HepG2 (cell line): ENCODE measurements at regions not wholly inside any gene's neighbourhood (a gene's known extent, or its start where the extent isn't known, plus 50 kb on each side); places are given as distances from the start of the nearest gene placed in this dataset.

Experiments
- ATAC-seq: fragments of 200-7000 bp; cut with Tn5 transposase; 3 replicates; pipeline ENCODE4 v1.9.1; 2020; ENCODE audit warnings: mild to moderate bottlenecking, moderate library complexity
- BruUV-seq: library from RNA; stranded (reverse); fragments of 400-500 nt; replicated peaks from 2 replicates; lab custom pipeline; 2021; lab: Mats Ljungman, UMichigan
- CTCF ChIA-PET: fragments of 300-600 bp; formaldehyde crosslinking; extraction: SDS; loops from one replicate; lab custom pipeline; 2021; ENCODE audit warnings: low total read pairs, inconsistent platforms, low intra/inter-chr PET ratio; lab: Yijun Ruan, JAX
- POLR2A ChIA-PET: fragments of 350-600 bp; sonication (Branson Sonifier 250); formaldehyde crosslinking; loops from one replicate; lab custom pipeline; 2020; ENCODE audit warnings: antibody characterized with exemption, inconsistent platforms; lab: Yijun Ruan, JAX
- DNase-seq: peaks from one replicate; pipeline ENCODE4 v3.0.0-alpha.2; 2015; ENCODE audit warnings: low spot score
- FAIRE-seq: peaks from 3 replicates; lab custom pipeline; 2011; peaks lifted over from hg19 to GRCh38; lab: Jason Lieb, UNC
- H2AFZ ChIP-seq: one replicate; pipeline ENCODE4 v1.6.1; 2011; ENCODE audit warnings: low read length, inconsistent platforms
- H3K27ac ChIP-seq: fragments of 300-600 bp; 3 replicates; pipeline ENCODE4 v1.8.0; 2011; ENCODE audit warnings: mixed run types, mild to moderate bottlenecking, mixed read lengths, low read length, inconsistent platforms; ENCODE audit not compliant: insufficient read depth; ENCODE audit errors: extremely low read length
- H3K27me3 ChIP-seq, 2 experiments: fragments of 200-600 bp in 1 of 2; 2 replicates in 1 of 2; 3 replicates in 1 of 2; pipeline versions ENCODE4 v1.6.0 to v1.8.0; 2011; ENCODE audit warnings: low read length in 2 of 2, mild to moderate bottlenecking in 2 of 2, moderate library complexity in 2 of 2, inconsistent platforms in 1 of 2; ENCODE audit not compliant: insufficient read depth in 2 of 2, control insufficient read depth in 1 of 2
- H3K36me3 ChIP-seq, 2 experiments: fragments of 200-600 bp in 1 of 2; replicated peaks in 1 of 2; 2 replicates in 1 of 2; 3 replicates in 1 of 2; pipeline versions ENCODE4 v1.5.1 to v1.8.0; 2011; ENCODE audit warnings: low read length in 2 of 2, inconsistent platforms in 1 of 2; ENCODE audit not compliant: insufficient read depth in 2 of 2, control insufficient read depth in 1 of 2
- H3K4me1 ChIP-seq: 2 replicates; pipeline ENCODE4 v1.5.1; 2012; ENCODE audit warnings: low read length, inconsistent platforms; ENCODE audit not compliant: insufficient read depth
- H3K4me2 ChIP-seq: 2 replicates; pipeline ENCODE4 v1.6.0; 2011; ENCODE audit warnings: low read depth, low read length, inconsistent platforms
- H3K4me3 ChIP-seq, 3 experiments: fragments of 200-600 bp in 1 of 3; sonication (generic), shearing (Covaris generic) in 1 of 3; replicated peaks in 1 of 3; 2 replicates each; pipeline ENCODE4 v1.5.1; 2011 to 2016; ENCODE audit warnings: low read length in 3 of 3, inconsistent platforms in 2 of 3, low read depth in 2 of 3, mild to moderate bottlenecking in 2 of 3, control low read depth in 1 of 3, mixed read lengths in 1 of 3; ENCODE audit not compliant: insufficient read depth in 1 of 3
- H3K79me2 ChIP-seq: one replicate; pipeline ENCODE4 v1.6.1; 2011; ENCODE audit warnings: low read length, inconsistent platforms; ENCODE audit not compliant: insufficient read depth
- H3K9ac ChIP-seq: 2 replicates; pipeline ENCODE4 v1.6.0; 2011; ENCODE audit warnings: mild to moderate bottlenecking, low read depth, low read length, inconsistent platforms; ENCODE audit not compliant: insufficient read depth
- H3K9me3 ChIP-seq: 2 replicates; pipeline ENCODE4 v1.5.1; 2012; ENCODE audit warnings: mild to moderate bottlenecking, low read length
- H4K20me1 ChIP-seq: 2 replicates; pipeline ENCODE4 v1.6.0; 2011; ENCODE audit warnings: inconsistent platforms, mild to moderate bottlenecking, low read length, moderate library complexity; ENCODE audit not compliant: insufficient read depth
- ERF ChIP-seq: IDR thresholded peaks from 2 replicates; pipeline ENCODE4 v1.6.1; 2018; ENCODE audit warnings: missing biosample characterization, missing genetic modification reagents
- KMT2A ChIP-seq: sonication (generic); formaldehyde crosslinking; IDR thresholded peaks from 2 replicates; pipeline ENCODE4 v1.4.0; 2020; ENCODE audit warnings: missing genetic modification reagents
- POLR2AphosphoS5 ChIP-seq: IDR thresholded peaks from 2 replicates; pipeline ENCODE4 v1.6.1; 2012; ENCODE audit warnings: low read depth, low read length
- TBX3 ChIP-seq: fragments of 450-650 bp; IDR thresholded peaks from 2 replicates; pipeline ENCODE4 v1.6.1; 2017; ENCODE audit warnings: antibody characterized with exemption, mild to moderate bottlenecking, inconsistent platforms, borderline replicate concordance
- TCF7L2 ChIP-seq: IDR thresholded peaks from 2 replicates; pipeline ENCODE4 v1.6.1; 2011; ENCODE audit warnings: mild to moderate bottlenecking, low read depth, low read length, moderate library complexity
- ZNF552 ChIP-seq: sonication (generic); formaldehyde crosslinking; IDR thresholded peaks from 2 replicates; pipeline ENCODE4 v1.9.0; 2022; ENCODE audit warnings: missing genetic modification reagents, mild to moderate bottlenecking, borderline replicate concordance
- ZNF556 ChIP-seq: sonication (generic); formaldehyde crosslinking; IDR thresholded peaks from 2 replicates; pipeline ENCODE4 v1.4.0; 2020; ENCODE audit warnings: mild to moderate bottlenecking, missing genetic modification reagents, borderline replicate concordance
- ZNF563 ChIP-seq: sonication (generic); formaldehyde crosslinking; IDR thresholded peaks from 2 replicates; pipeline ENCODE4 v1.8.0; 2022; ENCODE audit warnings: mild to moderate bottlenecking, moderate library complexity, missing genetic modification reagents
- ZNF619 ChIP-seq: sonication (generic); formaldehyde crosslinking; IDR thresholded peaks from 2 replicates; pipeline ENCODE4 v1.4.0; 2020; ENCODE audit warnings: mild to moderate bottlenecking, missing genetic modification reagents
- ZNF7 ChIP-seq: IDR thresholded peaks from 2 replicates; pipeline ENCODE4 v1.6.1; 2016; ENCODE audit warnings: missing biosample characterization, missing genetic modification reagents
- WGBS: methylation state at CpG from one replicate; pipeline ENCODE4 v1.1.6; 2017; ENCODE audit warnings: low lambda C conversion rate; 5-methylcytosine and 5-hydroxymethylcytosine counted together
- in situ Hi-C: cut with HindIII; loops from 2 replicates; pipeline ENCODE4 v1.10.0; 2017; ENCODE audit warnings: low pct_unique_long_range_greater_than_20kb; ENCODE audit not compliant: extremely low pct_ligation_motif_present
- intact Hi-C: fragments of 100-400 bp; cut with micrococcal nuclease; formaldehyde crosslinking; loops from one replicate; pipeline ENCODE4 v1.10.0; 2022; ENCODE audit not compliant: unreplicated experiment
- TF ChIP-seq, protein P1 (sequence below): IDR thresholded peaks from 2 replicates; pipeline ENCODE4 v1.6.1; 2016; ENCODE audit warnings: missing compliant biosample characterization, missing genetic modification reagents, borderline replicate concordance
- TF ChIP-seq, protein P2 (sequence below): sonication (generic); formaldehyde crosslinking; conservative IDR thresholded peaks from 2 replicates; pipeline ENCODE4 v1.4.0; 2020; ENCODE audit warnings: missing genetic modification reagents
- TF ChIP-seq, protein P3 (sequence below): sonication (generic); formaldehyde crosslinking; IDR thresholded peaks from 2 replicates; pipeline ENCODE4 v1.5.0; 2020; ENCODE audit warnings: missing genetic modification reagents, mild to moderate bottlenecking, borderline replicate concordance
- TF ChIP-seq, protein P4 (sequence below): sonication (generic); formaldehyde crosslinking; IDR thresholded peaks from 2 replicates; pipeline ENCODE4 v1.5.1; 2020; ENCODE audit warnings: mild to moderate bottlenecking, moderate library complexity, missing genetic modification reagents
- TF ChIP-seq, protein P5 (sequence below): fragments of 450-650 bp; IDR thresholded peaks from 2 replicates; pipeline ENCODE4 v1.6.1; 2017

DNA sequence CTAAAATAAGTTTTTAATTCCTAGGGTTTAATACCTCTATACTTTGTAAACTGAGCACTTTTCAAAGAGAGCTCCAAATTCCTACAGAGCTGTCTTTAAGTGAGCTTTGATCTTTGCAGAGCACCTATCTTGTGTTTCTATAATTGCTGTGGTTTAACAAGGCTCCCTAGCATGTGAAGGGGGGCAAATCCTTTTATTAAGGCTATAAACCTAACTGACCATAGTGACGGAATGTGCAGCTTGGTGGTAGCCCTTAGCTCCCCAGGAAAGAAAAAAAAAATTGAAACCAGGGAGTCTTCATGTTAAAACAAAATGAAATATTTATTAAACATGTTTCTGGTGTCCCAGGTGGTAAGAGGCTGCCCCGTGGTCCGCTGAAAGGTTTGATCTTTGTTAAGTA is 78.6 kb upstream of the ETAA1 start (continued):
- TF ChIP-seq, protein P1, sequence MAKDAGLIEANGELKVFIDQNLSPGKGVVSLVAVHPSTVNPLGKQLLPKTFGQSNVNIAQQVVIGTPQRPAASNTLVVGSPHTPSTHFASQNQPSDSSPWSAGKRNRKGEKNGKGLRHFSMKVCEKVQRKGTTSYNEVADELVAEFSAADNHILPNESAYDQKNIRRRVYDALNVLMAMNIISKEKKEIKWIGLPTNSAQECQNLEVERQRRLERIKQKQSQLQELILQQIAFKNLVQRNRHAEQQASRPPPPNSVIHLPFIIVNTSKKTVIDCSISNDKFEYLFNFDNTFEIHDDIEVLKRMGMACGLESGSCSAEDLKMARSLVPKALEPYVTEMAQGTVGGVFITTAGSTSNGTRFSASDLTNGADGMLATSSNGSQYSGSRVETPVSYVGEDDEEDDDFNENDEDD (CRISPR knock-in tag) = no peak
- TF ChIP-seq, protein P2, sequence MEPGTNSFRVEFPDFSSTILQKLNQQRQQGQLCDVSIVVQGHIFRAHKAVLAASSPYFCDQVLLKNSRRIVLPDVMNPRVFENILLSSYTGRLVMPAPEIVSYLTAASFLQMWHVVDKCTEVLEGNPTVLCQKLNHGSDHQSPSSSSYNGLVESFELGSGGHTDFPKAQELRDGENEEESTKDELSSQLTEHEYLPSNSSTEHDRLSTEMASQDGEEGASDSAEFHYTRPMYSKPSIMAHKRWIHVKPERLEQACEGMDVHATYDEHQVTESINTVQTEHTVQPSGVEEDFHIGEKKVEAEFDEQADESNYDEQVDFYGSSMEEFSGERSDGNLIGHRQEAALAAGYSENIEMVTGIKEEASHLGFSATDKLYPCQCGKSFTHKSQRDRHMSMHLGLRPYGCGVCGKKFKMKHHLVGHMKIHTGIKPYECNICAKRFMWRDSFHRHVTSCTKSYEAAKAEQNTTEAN (CRISPR knock-in tag) = no peak
- TF ChIP-seq KMT2A (CRISPR knock-in tag) (no peak), ZNF563 (CRISPR knock-in tag) (no peak)

DNA sequence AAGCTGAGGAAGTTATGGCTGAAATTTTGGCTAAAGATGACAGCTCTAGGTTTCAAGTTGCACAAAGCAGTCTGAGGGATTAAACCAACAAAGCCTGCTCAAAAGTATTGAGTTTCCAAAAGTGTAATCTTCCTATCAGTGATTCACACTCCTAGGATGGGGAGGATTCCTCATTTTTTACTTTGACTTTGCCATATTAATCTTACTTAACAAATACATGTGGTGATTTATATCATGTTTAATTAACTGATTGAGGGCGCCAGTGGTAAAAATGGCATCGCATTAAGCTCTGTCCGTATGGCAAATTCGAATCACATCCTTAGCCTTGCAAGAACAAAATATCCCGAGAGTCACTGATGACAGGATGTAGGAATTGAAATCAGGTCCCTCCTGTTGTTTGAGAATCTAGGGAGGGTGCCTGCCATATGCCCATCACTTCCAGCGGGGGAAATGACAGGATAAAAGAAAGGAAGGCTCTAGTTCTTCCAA is 78.1 kb upstream of the ETAA1 start:
- in situ Hi-C loops (loop anchor here (25.0 kb wide), 1 partner anchor 882 kb away; the partner anchor contains the start of gene MEIS1), intact Hi-C loops (no loop called here)
- no peak overlapping the region for H3K4me3 ChIP-seq
- H3K27me3 ChIP-seq = no peaks in the 10 kb centered on the region
- ChIA-PET CTCF (no interaction called here), POLR2A (no interaction called here)
- ATAC-seq (no peak), DNase-seq (no peak), FAIRE-seq (no peak)
- TF ChIP-seq, protein P3, sequence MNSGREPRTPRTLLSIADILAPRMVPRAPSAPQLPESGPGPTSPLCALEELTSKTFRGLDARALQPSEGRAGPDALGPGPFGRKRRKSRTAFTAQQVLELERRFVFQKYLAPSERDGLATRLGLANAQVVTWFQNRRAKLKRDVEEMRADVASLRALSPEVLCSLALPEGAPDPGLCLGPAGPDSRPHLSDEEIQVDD (CRISPR knock-in tag) = no peak
- no peak for TF ChIP-seq ZNF556 (CRISPR knock-in tag)
- TF ChIP-seq, protein P4, sequence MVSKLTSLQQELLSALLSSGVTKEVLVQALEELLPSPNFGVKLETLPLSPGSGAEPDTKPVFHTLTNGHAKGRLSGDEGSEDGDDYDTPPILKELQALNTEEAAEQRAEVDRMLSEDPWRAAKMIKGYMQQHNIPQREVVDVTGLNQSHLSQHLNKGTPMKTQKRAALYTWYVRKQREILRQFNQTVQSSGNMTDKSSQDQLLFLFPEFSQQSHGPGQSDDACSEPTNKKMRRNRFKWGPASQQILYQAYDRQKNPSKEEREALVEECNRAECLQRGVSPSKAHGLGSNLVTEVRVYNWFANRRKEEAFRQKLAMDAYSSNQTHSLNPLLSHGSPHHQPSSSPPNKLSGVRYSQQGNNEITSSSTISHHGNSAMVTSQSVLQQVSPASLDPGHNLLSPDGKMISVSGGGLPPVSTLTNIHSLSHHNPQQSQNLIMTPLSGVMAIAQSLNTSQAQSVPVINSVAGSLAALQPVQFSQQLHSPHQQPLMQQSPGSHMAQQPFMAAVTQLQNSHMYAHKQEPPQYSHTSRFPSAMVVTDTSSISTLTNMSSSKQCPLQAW (CRISPR knock-in tag) = no peak
- TF ChIP-seq, protein P5, sequence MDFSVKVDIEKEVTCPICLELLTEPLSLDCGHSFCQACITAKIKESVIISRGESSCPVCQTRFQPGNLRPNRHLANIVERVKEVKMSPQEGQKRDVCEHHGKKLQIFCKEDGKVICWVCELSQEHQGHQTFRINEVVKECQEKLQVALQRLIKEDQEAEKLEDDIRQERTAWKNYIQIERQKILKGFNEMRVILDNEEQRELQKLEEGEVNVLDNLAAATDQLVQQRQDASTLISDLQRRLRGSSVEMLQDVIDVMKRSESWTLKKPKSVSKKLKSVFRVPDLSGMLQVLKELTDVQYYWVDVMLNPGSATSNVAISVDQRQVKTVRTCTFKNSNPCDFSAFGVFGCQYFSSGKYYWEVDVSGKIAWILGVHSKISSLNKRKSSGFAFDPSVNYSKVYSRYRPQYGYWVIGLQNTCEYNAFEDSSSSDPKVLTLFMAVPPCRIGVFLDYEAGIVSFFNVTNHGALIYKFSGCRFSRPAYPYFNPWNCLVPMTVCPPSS = no peak
- no peak for TF ChIP-seq ZNF7 (CRISPR knock-in tag)
- TF ChIP-seq ERF = no peak
- no peak for TF ChIP-seq TCF7L2
- TF ChIP-seq ZNF619 = no peak
- no peak for TF ChIP-seq POLR2AphosphoS5
- TF ChIP-seq ZNF552 (CRISPR knock-in tag) = no peak
- TF ChIP-seq TBX3 = no peak
- no peaks in the 10 kb centered on the region for H3K36me3 ChIP-seq
- BruUV-seq = no TSS peak
- H3K79me2 ChIP-seq = no peaks in the 10 kb centered on the region
- H4K20me1 ChIP-seq = no peaks in the 10 kb centered on the region
- H2AFZ ChIP-seq = no peak overlapping the region
- no peaks in the 10 kb centered on the region for H3K4me1 ChIP-seq
- no peak overlapping the region for H3K4me2 ChIP-seq
- WGBS = 44% methylated on average over 6 of the region's 6 CpGs
- H3K9me3 ChIP-seq = no peaks in the 10 kb centered on the region
- no peak overlapping the region for H3K9ac ChIP-seq
- H3K27ac ChIP-seq = no peak overlapping the region
